ENCODE measurements at regions not wholly inside any gene's neighbourhood (a gene's known extent, or its start where the extent isn't known, plus 50 kb on each side); places are given as distances from the start of the nearest gene placed in this dataset.
"Not testable (repeated sequence)": the region's sequence is repeated elsewhere in the genome, so short reads cannot be mapped to it uniquely, and the experiment has no call there.

DNA sequence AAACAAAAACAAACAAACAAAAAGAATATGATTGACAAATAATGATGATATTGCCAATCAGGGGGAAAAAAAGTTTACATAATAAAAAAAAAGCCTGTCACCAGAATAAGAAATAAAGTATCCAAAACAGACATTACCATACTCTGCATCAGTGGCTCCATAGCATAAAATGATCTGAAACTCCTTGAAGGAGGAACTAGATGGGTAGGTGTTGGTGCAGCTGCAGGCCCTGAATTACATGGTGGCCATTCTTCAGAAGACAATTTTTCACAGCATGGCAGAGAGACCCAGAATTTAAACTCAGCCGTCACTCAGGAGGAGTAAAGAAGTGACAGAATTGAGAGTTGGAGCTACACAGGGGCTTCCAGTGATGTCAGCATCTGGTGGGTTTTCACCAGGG, 60.2 kb downstream of the GLUL start:
- no peak for DNase-seq (ENCODE audit: extremely low read depth in 1 of 11, low read depth in 9 of 11, low spot score in 4 of 11)

DNA sequence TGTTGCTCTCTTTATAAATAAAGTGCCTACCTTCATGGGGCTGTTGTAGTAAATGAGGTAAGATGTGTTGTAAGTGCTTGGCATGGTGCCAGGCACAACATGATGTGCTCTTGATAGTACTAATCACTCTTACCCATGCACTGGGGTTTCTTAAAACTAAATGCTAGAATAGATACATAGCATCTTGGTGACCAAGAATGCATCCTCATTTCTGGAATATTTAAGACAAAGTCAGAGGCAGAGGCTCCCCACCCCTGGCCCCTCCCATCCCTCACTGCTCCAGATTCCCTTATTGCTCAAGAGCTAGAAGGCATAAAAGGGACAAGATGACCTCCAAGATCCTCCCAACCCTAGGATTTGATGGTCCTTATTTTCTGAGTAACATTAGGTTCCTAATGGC, 61.3 kb downstream of the GLUL start:
- DNase-seq (ENCODE audit: extremely low read depth in 1 of 11, low read depth in 9 of 11, low spot score in 4 of 11), result no peak

DNA sequence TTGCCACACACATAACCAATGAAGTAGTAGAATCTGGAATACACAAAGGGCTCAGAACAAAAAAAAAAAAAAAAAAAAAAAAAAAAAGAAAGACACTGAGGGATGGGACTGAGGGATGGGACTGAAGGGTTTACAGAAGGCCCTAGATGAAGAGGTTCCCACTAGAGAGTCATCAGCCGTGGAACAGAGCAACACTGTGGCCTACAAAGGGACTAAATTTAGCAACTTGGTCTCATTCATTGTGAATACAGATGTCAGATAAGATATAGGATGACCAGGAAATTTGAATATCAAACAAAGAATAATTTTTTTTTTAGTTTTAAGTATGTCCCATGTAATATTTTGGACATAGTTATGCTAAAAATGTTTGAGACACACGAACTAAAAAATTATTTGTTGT, 62.1 kb downstream of the GLUL start:
- no peak for DNase-seq (ENCODE audit: extremely low read depth in 1 of 11, low read depth in 9 of 11, low spot score in 4 of 11)

DNA sequence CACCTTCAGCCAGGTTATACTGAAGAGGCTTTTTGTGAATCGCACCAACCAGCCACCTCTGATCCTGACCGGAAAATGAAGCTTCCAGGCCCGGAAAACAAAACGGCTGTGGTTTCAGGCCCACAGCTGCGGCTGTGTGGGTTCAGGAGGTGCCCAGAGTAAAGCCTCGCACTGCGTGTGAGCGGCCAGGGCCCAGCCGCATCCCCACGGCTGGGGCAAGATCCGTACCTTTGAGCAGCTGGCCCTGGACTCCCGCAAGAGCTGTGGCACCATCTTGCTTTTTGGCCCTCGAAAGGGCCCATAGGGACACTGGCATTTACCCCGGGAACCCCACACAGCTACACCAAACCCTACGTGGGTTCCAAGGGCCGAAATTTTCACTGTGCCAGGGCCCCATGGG, 63.0 kb downstream of the GLUL start:
- no peak for DNase-seq (ENCODE audit: extremely low read depth in 1 of 11, low read depth in 9 of 11, low spot score in 4 of 11)

DNA sequence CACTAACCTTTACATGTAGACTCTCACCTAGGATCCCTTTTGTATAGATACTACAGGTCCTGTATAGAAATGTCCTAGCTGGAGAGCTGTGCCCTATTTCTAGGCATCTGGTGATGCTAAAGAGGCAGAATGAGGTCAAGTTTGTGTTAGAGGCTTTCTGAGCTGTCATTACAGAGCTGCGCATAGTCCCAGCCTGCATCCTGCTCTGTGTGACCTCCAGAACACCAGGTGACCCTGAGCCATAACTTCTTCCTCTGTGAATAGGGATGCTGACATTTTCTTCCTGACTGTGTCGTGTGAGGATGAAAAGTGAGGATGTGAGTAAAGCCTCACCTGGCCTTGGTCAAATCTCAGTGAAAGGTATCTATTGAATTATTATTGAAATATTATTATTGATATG, 66.3 kb downstream of the GLUL start:
- DNase-seq (ENCODE audit: extremely low read depth in 1 of 11, low read depth in 9 of 11, low spot score in 4 of 11), result no peak

DNA sequence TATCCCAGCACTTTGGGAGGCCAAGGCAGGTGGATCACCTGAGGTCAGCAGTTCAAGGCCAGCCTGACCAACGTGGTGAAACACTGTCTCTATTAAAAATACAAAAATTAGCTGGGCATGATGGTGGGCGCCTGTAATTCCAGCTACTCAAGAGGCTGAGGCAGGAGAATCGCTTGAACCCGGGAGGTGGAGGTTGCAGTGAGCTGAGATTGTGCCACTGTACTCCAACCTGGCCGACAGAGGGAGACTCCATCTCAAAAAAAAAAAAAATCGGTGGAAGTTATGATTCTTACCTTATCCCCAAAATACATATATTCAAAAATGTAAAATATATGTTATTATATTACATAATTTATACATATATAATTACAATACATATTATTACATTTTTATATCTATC, 70.1 kb downstream of the GLUL start:
- DNase-seq (ENCODE audit: extremely low read depth in 1 of 11, low read depth in 9 of 11, low spot score in 4 of 11), result not testable (repeated sequence)

DNA sequence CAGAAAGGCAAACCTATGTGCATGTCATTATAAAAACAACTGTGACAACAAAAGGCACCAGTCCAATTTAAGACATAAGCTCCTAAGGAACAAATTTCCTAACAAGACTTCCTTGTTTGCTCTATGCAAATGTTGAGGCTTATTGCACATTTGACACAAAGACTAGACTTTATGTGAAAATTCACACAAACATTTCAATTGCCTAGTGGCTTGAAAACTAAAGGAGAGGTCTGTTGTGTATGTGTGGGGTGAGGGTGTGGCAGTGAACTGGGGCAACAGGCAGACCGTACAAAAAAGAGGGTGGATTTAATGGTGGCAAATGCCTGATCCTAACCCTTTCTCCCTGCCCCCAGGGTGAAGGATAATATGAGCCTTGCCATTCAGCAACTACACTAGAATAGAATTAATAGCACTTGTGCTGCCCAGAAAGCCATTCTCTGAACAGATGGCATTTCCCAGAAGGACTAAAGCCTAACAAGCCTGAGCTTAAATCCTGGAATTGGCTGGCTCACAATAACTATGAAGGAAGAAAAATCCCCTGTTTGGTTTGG, 73.9 kb downstream of the GLUL start:
- no peak for DNase-seq (ENCODE audit: extremely low read depth in 1 of 11, low read depth in 9 of 11, low spot score in 4 of 11)

DNA sequence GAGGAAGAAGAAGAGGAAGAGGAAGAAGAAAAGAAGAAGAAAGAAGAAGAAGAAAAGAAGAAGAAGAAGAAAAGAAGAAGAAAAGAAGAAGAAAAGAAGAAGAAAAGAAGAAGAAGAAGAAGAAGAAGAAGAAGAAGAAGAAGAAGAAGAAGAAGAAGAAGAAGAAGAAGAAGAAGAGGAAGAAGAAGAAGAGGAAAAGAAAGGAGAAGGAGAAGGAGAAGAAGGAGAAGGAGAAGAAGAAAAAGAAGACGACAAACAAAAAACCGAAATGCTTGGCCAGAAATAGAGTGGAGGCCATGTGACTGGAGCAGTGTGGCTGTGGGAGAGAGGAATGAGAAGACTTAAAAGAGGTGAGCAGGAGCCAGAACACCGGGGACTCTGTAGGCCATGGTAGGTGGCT, 75.1 kb downstream of the GLUL start:
- not testable (repeated sequence) for DNase-seq (ENCODE audit: extremely low read depth in 1 of 11, low read depth in 9 of 11, low spot score in 4 of 11)

DNA sequence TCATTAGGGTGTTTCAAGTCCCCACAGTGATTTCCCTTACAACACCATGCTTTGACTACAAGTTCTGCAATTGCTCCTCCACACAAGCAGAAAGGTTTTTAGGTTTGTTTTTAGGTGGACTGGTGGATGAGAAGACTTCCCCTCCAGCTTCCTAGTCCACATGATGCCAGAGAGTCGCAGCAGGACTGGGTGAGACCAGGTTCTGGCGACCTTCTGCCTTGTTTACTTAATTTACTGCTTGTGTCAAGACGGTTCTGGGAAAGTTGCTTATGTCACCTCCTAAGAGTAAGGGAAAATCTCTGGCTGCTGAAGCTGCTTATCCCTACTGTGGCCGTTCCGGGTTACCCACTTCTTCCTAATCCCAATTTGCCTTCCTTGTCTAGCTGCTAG, 76.4 kb downstream of the GLUL start:
- DNase-seq (ENCODE audit: extremely low read depth in 1 of 11, low read depth in 9 of 11, low spot score in 4 of 11), result no peak

DNA sequence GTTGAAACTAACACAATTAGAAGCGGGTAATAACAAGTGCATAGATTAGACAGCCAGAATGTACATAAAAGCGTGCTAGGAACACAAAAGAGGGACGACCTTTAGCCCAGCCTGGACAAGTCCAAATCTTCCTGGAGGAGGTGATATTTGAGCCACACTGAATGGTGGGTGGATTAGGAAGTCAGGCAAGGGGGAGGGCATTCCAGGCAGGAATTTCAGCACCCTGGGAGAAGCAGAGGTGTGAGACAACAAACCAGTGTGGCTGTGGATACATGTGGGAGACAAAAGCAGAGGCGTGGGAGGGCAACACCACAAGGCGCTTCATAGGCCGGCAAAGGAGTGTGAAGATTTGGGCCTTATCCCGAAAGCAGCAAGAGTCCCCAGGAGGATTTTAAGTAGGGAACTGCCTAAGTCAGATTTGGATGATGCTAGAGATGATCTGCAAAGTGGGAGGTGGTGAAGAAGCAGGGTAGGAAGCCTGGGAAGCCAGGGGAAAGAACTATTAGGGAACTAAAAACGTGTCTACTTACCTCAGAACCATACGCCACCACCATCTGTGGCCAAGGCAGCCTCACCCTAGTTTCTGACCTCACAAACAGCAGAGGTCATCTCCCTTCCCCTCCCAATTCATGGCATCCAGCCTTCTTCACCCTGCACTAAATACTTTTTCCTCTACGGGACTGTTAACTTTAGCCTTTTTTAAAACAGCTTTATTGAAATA, 81.8 kb downstream of the GLUL start:
- no peak for DNase-seq (ENCODE audit: extremely low read depth in 1 of 11, low read depth in 9 of 11, low spot score in 4 of 11)

DNA sequence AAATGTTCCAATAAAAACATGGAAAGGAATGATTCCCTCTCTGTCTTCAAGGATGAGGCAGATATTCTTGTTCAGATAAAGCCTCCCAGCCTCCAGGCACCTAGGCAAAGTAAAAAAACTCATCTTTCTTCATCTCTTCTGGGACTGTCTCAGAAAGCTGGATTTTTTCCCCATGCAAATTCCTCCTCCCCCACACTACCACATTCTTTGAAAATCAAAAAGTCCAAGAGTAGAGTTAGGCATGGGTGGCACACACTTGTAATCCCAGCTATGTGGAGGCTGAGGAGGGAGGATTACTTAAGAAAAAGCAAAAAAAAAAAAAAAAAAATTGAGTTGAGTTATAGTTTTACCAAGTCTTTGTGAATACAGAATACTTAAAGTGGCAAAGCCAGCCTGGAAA, 82.8 kb downstream of the GLUL start:
- DNase-seq (ENCODE audit: extremely low read depth in 1 of 11, low read depth in 9 of 11, low spot score in 4 of 11), result no peak

DNA sequence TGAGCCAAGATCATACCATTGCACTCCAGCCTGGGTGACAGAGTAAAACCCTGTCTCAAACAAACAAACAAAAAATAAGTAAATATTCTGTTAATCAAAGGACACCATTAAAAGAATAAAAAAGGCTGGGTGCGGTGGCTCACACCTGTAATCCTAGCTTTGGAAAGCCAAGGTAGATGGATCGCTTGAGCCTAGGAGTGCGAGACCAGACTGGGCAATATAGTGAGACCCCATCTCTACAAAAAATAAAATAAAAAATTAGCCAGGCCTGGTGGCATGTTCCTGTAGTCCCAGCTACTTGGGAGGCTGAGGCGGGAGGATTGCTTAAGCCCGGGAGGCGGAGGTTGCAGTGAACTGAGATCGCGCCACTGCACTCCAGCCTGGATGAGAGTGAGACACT, 84.1 kb downstream of the GLUL start:
- DNase-seq (ENCODE audit: extremely low read depth in 1 of 11, low read depth in 9 of 11, low spot score in 4 of 11), result not testable (repeated sequence)

DNA sequence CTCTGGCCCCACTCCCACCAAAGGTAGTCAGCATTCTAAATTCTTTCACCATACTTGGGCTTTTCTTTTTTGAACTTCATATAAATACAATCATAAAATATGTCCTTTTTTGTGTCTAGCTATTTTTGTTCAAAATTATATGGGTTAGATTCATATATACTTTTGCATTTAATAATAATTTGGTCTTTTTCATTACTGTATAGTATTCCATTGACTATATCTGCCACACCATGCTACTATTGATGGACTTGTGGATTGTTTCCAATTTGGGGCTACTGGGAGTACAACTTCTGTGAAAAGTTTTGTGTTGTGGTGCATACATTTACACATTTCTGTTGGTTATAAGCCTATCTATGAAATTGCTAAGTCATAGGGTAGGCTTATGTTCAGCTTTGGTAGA, 85.7 kb downstream of the GLUL start:
- DNase-seq (ENCODE audit: extremely low read depth in 1 of 11, low read depth in 9 of 11, low spot score in 4 of 11), result no peak

DNA sequence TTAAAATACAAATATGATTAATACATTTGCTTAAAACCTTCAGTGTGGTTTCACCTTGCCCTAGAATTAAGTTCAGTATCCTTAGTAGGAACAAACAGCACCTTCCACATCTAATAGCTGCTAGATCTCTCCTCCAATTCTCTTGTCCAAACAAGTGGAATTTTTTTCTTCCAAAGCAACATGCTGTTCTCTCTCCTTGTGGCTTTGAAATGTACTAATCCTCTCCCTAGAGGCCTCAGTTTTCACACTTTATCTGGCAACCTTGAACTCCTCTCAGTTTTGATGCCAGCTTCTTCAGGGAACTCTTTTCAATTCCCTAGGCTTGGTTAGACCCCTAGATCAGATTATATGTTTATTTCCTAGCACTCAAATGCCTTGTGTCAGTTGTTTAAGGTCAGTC, 87.0 kb downstream of the GLUL start:
- DNase-seq (ENCODE audit: extremely low read depth in 1 of 11, low read depth in 9 of 11, low spot score in 4 of 11), result no peak

DNA sequence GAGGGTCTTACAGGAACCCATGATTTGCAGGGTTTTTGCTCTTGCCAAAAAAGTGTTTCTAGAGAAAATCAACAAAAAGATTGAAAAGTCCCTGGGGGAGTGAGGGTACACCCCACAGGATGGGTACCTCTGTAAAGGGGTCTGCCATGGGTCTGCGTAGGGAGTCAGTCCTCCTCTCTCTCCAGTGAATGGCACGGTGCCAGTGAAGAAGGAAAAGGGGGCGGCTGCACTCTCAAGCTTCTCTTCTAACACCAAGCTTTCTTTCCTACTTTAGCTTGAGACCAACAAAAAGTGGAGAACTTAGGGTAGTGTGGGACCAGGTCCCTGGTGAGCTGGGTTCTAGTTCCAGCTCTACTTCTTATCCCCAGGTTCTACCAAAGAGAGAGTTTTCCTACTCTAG, 87.4 kb downstream of the GLUL start:
- DNase-seq (ENCODE audit: extremely low read depth in 1 of 11, low read depth in 9 of 11, low spot score in 4 of 11), result no peak

DNA sequence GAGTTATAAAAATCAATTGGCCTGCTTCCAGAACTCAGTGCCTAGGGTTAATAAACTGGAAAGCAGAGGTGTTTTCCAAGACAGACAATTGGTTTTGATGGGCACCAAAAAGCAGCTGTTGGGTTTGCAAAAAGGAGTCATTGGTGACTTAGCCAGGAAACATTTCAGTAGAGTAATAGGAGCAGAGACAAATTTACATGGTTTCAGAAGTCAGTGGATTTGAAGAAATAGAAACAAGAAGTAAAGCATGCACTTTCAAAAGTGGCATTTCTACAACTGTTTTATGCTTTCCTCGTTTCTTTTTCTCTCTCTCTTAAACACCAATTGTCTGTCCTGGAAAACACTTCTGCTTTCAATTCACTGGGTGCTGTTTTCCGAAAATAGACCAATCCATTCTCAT, 87.8 kb downstream of the GLUL start:
- DNase-seq (ENCODE audit: extremely low read depth in 1 of 11, low read depth in 9 of 11, low spot score in 4 of 11), result no peak

DNA sequence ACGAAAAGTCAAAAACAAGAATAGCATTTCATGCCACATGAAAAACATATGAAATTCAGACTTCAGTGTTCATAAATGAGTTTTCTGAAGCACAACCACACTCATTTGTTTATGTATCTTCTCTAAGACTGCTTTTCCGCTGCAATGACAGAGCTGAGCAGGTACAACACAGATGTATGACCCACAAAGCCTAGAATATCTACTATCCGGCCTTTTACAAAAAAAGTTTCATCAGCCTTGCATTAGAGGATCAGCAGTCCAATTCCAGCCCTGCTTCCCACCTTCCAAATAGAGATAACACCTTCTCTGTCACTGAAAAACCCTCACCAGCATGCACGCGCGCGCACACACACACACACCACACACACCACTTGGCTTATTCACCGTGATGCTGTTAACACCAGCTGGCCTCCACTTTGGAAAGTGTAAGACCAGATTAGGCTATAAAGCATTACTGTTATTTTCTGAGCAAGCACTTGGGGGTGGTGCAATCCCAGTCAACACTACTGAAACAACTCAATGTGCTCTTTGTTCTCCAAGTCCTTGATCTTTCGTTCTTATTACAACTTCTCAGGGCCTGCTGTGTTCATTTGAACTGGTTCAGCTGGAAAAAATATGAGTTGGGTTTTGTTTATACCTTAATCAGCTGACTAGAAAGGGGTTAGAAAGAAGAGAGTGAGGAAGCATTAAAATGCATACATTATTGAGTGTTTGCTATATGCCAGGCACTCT, 90.0 kb downstream of the GLUL start:
- no peak for DNase-seq (ENCODE audit: extremely low read depth in 1 of 11, low read depth in 9 of 11, low spot score in 4 of 11)

DNA sequence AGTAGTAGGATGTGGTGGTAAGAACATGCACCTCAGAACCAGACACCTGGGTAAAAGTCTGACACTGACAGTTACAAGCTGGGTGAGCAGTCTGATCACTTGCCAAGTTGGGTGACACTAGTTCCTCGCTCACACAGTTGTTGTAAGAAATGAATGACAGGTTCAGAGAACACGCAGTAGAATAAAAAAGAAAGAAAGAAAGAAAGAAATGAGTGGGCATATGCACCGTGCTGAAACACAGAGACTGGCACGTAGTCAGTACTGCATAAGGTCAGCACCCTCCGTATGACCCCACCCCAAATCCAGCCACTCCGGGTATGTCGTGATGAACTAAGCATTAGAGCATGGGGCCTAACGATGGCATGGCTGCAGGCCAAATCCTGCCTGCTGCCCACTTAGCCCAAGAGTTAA, 90.6 kb downstream of the GLUL start:
- DNase-seq (ENCODE audit: extremely low read depth in 1 of 11, low read depth in 9 of 11, low spot score in 4 of 11), result no peak

DNA sequence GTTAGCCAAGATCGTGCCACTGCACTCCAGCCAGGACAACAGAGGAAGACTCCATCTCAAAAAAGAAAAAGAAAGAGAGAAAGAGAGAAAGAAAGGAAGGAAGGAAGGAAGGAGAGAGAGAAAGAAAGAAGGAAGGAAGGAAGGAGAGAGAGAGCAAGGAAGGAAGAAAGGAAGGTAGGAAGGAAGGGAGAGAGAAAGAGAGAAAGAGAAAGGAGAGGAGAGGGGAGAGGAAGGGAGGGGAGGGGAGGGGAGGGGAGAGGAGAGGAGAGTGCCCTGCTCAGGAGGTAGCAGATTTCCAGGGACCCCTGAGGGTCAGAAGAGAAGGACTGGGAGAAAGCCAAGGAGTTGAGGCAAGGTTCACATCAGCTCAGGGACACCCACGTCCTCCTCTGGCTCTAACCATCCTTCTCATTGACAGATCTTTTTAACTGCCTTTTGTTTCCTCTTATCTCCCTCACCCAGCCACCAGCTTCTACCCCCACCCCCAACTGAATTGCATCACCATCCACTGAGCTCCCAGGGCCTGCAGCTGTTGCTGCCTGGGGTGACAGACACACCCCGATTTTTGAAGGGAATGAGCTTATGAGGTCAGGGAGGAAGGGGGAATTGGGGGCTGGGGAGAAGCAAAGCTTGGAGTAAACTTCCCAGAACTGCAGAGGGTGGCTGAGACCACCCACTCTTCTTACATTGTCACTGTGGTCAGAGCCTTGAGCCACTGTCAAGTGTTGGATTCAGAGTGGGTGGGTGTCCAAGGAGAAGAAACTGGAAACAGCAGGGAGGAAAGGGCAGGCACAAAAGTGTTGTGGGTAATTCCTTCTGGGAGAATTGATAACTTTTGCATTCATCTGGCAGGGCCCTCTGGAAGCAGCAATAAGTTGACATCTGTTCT, 91.6 kb downstream of the GLUL start:
- no peak for DNase-seq (ENCODE audit: extremely low read depth in 1 of 11, low read depth in 9 of 11, low spot score in 4 of 11)

All from renal cortex interstitium (tissue), 11 donors.